ENCODE measurements at regions not wholly inside any gene's neighbourhood (a gene's known extent, or its start where the extent isn't known, plus 50 kb on each side); places are given as distances from the start of the nearest gene placed in this dataset.
"Not testable (repeated sequence)": the region's sequence is repeated elsewhere in the genome, so short reads cannot be mapped to it uniquely, and the experiment has no call there.

DNA sequence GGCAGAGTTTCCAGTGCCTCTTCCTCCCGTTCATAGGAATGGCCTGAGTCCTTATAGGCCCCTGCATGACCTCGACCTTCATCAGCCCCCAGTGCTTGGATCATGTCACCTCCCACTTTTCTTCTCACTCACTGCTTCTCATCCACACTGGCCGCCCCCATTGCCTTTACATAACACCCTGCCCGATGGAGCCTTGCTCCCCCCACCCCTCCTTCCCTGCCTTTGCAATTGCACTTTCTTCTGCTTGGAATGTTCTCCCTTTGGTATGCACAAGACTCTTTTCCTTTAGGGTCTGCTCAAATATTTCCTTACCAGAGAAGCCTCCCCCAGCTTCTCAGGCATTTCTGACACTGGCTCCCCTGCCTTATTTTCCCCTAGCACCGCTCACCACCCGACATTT, 125.2 kb upstream of the KCNJ6 start:
- DNase-seq: no peak

DNA sequence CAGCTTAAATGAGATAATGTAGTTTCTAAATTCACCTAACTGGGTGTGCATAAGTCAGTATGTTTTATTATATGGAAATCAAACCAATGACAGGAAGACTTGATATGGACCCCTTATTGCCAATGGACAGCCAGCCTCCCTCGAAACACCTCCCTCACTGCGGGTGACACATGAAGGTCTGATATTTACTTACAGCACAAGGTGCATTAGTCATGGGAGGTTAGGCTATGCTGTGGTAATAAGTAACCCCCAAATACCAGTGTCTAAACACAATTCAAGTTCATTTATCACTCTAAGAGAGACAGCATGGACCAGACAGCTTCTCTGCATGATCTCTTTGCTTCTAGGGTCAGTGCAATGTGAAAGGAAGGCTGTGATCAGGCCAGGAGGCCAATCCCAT, 126.0 kb upstream of the KCNJ6 start:
- DNase-seq: no peak

DNA sequence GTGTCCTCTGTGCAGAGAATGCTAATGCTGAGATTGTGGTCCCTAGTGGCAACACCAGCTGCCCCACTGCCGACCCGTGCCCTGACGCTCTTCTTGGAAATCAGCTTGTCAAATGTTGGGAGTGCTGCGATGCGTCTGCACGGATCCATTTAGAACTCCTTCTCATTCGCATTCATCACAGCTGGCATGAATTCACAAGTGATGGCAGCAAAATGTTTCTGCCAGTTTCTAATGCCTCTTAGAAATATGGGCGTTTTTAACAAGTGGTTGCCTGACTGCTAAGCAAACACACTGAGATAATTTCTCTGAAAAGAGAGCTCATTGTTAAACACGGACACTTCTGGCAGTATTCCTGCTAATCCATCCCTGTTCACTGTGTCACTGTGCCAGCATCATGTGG, 131.9 kb upstream of the KCNJ6 start:
- no peak for DNase-seq

DNA sequence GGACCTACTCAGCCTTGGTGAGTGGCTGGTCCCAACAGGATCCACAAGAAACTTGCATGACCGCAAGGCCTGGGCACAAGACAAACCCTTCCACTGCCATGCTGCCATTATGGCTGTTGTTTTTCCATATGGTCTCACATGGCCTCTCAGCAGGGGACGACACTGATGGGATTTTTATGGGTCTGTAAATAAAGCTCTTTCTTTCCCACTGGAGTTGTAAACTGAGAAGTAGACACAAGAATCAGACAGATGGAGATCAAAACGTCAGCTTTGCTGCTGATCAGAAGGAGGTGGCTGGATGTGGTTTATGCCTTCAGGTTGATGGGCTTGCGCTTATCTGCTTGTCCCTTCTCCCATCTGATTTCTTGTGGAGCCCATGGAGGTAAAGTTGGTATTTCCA, 138.1 kb upstream of the KCNJ6 start:
- no peak for DNase-seq

DNA sequence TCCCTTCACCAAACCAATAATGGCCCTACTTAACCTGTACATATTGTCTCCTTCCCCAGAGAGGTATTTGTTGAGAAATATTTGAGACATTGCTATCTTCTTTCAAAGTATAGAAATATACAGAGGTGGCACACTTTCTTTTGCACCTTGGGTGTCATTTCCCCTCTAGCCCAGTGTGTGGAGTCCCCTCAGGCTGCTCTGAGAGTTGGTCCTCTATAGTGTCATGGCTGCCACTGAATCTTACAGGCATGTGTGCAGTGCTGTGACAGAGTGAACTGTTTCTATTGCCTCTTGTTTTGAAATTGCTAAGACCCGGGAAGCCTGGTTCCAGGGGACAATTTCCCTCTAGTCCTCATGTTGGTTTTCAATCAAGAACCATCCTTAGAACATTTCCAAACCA, 140.2 kb upstream of the KCNJ6 start:
- DNase-seq: no peak

DNA sequence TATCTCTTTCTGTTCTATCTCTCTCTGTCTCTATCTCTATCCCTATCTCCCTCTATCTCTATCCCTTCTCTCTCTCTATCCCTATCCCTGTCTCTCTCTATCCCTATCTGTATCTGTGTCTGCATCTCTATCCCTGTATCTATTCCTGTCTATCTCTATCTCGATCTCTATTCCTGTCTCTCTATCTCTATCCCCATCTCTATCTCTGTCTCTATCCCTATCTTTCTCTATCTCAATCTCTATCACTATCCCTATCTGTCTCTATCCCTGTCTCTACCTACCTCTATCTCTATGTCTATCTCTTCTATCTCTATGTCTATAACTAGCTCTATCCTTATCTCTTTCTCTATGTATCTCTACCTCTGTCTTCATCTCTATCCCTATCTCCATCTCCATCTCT, 141.4 kb upstream of the KCNJ6 start:
- no peak for DNase-seq

DNA sequence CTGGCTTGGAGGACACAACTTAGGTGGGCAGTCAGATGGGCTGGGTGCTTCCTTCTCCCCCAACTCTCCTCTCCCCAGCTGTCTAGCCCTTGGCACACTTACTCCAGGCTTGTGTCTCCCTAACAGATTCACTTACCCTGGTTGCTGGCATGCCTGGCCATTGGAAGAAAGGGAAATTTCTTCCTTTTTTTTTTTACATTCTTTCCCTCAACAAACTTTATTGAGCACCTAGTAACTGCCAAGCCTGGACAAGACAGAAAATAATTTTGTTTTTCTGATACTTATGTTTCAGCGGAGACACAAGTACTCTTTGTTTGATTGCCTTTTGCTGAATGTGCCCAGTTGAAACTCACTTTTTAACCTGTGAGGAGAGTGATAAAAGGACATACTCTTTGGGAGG, 144.3 kb upstream of the KCNJ6 start:
- DNase-seq: no peak

DNA sequence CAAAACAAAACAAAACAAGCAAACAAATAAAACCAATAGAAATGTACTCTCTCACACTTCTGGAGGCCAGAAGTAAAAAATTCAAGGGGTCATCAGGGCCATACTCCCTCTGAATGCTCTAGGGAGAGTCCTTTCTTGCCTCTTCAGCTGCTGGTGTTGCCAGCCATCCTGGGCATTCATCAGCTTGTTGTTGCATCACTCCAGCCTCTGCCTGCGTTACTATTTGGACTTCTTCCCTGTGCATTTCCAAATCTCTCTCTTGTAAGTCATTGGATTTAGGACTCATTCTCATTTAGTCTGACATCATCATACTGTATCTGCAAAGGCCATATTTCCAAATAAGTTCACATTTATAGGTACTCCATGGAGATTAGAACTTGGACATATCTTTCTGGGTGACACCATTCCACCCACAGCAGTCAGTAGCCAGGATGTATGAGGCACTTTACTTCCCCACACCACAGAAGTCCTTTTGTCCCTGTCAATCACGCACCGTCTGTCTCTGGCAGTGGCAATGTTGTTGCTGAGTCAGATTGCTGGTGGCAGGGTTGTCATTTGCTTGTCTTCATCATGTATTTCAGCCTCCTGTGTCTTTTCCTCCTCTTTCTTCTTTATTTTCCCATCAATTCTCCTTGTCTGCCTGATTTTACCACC, 151.0 kb upstream of the KCNJ6 start:
- DNase-seq: no peak

DNA sequence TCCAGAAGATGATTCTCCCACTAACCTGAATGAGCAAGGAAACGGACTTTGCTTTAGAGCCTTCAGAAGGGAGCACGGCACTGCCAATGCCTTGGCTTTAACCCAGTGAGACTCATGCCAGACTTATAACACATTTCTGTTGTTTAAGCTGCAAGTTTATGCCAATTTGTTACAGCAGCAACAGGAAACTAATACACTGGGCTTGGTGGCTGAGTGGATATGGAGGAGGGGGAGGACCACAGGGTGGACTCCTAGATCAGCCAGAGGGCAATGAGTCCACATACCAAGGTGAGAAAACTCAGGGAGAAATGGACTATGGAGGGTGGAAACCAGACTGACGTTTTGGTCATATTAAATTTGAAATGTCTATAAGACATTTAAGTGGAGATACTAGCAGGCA, 156.2 kb upstream of the KCNJ6 start:
- no peak for DNase-seq

DNA sequence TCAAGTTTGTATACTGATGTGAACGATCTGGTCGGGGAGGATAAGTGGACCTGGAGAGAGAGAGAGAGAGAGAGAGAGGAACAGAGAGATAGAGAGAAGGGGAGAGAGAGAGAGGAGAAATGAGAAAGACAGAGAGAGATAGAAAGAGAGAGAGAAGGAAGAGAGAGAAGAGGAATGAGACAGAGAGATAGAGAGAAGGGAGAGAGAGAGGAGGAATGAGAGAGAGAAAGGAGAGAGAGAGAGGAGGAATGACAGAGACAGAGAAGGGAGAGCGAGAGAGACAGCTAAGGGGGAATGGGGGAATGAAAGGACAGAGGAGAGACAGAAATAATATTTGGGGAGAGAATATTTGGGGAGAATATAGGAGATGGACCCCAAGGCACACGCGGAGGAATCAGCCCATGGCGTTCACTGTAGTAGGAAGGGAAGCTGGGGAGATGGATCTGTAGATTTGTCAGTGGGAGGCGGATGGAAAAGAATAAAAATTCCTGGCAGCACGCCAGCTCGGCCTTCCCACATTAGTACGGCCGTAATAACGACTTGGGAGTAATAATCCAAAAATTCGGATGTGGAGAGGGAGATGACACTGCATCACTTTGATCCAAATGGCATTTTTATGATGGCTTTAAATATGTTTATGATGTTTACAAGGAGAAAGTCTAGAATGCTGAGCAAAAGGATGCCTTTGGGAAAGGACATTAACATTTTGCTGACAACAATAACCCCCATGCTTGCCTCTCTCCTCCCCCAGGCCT, 159.8 kb upstream of the KCNJ6 start:
- DNase-seq: no peak

DNA sequence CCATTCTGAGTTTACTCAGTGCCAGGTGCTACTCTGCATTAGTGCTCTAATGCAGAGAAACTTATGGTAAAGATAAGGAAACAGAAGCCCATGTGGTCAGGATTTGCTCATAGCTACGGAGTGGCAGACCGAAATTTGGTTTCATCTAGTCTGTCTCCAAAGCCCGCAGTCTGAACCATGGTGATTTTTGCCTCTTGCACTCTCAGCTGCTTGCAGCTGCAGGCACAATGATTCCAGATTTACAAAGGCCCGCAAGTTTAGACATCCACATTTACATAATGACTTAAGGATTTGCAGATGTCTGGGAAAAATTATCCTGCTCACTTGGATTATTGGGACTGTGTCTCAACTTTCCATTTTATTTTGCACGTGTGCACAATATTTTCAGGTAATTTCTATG, 161.3 kb upstream of the KCNJ6 start:
- DNase-seq: no peak

DNA sequence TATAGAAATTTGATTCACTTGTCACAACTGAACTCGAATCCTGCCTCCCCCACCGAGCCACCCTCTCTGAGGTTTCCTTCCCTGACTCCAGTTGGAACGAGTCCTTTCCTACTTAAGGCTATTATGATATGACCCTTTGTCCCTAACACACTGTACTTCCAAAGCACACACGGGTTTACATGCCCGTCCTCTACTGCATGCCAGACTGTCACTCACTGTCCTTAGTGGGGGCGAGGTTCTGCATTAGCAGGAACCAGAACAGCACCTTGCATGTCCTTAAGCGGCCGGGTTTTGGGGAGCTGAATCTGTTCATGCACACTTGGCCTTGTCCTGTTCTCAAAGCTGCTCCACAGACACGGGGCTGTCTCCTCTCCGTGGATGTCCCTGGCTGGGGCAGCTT, 164.6 kb upstream of the KCNJ6 start:
- DNase-seq: no peak

DNA sequence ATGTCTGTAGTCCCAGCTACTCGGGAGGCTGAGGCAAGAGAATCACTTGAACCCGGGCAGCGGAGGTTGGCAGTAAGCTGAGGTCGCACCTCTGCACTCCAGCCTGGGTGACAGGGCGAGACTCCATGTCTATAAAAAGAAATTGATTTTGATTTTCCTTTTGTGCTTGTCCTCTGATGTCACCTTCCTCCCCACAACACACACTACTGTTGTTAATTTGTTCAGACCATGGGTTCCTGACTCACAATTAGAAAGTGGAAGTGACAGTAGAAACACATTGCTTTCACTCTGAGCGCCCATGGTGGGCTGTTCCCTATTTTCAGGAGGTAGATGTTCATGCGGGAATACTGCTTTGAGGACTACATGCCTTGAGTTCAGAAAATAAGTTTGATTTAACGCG, 165.5 kb upstream of the KCNJ6 start:
- no peak for DNase-seq

DNA sequence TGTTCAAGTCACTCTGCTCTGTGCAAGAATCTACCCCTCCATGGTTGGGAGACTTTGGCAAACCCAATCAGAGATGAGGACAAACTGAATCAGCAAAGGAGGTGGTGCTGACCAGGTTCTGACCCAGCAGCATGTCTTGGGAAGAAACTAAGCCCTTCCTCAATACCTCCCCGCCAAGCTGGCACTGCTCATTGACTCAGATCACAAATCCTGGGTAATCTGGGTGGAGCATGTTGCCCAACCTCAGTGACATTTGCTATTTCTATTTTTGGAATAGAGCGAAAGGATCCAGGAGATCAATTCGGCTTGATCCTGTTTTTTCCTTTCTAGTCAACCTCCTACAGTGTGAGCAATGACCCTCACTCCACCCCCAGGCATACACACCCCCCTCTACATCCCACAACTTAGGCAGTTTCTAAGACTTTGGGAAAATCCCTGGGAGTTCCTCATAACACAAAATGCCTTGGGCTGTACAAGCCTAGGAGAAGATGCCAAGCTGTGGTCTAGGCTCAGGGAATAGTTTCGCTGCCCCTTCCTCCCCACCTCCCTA, 166.8 kb upstream of the KCNJ6 start:
- DNase-seq: no peak

DNA sequence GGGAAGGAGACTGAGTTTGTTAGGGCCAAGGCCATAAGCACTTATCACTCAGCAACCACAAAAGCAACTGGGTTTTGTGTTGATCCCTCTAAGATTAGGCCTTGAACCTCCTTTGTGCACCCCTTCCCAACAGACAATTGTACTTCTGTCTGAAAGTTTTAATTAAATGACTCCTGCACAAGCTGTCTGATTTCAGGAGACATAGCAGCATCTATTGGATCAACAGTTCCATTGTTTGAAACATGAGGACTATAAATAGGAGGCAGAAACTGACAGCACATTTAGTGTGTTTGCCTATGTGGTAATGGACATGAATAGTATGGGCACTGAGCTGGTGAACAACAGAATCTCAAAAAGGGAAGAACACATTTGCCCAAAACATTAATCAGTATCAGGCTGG, 167.3 kb upstream of the KCNJ6 start:
- DNase-seq: no peak

DNA sequence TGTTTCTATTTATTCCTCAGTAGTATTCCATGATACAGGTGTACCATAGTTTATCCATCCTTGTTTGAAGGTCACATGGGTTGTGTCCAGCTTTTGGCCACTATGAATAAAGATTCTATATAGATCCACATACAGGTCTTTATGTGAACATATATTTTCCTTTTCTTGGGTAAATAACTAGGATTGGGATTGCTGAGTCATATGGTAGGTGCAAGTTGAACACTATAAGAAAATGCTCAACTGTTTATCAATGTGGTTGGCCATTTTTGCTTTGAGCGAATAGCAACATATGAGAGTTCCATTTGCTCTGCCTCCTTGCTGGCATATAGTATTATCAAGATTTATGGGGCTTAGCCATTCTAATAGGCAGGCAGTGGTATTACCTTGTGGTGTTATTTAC, 170.2 kb upstream of the KCNJ15 start:
- no peak for DNase-seq

DNA sequence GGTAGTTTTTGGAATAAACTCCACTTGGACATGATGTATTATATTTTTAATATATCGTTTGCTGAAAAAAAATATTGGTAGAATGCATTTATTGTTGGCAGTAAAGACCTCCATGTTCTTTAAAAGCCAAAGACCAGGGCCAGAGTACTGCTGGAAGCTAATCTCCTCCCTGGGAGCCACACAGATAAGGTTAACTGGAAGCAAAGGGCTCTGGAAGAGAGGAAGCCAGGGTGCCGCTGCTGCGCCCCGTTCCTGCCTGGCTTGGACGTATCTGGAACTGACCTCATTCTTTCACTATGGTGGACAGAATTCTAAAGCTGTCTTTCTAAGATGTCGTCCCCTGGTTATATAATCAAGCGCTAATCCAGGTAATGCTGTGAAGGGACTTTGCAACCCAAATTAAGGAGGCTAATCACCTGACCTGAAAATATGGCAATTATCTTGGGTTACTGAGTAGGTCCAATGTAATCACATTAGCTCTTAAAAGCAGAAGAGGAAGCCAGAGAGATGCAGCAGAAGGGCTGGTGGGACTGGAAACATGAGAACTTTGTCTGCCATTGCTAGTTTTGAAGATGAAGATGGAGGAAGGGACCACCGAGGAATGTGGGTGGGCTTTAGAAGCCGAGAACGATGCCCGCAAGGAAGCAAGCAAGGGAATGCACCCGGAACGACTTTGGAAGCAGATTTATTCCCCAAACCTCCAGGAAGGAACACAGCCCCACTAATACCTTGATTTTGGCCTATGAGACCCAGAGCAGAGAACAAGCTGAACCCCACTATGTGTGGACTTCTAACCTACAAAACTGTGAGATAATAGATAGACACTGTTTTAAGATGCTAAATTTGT, 167.7 kb upstream of the KCNJ15 start:
- no peak for DNase-seq

DNA sequence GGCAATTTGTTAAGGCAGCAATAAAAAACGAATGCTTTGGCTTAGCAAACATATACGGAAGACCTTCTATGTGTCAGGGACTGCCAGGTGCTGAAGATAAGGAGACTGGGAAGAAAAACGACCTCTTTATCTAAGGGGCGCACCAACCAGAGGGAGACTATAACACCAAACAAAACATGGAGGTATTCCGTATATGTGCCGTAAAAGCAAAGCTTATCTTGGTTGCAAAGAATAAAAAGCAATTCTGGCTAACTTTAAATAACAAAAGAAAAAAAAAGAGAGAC, 167.1 kb upstream of the KCNJ15 start:
- DNase-seq: no peak

DNA sequence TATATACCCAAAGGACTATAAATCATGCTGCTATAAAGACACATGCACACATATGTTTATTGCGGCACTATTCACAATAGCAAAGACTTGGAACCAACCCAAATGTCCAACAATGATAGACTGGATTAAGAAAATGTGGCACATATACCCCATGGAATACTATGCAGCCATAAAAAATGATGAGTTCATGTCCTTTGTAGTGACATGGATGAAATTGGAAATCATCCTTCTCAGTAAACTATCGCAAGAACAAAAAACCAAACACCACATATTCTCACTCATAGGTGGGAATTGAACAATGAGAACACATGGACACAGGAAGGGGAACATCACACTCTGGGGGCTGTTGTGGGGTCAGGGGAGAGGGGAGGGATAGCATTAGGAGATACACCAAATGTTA, 165.7 kb upstream of the KCNJ15 start:
- not testable (repeated sequence) for DNase-seq

DNA sequence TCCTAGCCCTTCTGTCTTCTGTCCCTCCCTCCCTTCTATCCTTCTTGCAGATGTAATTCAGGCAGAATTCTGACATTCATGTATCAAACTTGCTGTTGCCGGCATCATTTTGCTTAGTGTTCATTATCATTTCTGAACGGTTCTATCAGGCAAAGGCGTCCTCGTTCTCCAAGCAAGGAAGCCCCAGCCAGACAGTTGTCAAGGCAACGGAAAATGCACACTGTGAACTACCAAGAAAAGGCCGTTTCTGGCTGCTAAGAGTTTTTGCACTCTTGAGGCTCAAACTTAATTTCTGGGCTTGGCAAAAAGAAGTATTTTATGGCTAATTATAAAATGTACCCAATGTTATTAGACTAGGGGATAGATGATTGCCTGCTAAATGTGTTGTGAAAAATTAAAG, 164.7 kb upstream of the KCNJ15 start:
- DNase-seq: no peak

DNA sequence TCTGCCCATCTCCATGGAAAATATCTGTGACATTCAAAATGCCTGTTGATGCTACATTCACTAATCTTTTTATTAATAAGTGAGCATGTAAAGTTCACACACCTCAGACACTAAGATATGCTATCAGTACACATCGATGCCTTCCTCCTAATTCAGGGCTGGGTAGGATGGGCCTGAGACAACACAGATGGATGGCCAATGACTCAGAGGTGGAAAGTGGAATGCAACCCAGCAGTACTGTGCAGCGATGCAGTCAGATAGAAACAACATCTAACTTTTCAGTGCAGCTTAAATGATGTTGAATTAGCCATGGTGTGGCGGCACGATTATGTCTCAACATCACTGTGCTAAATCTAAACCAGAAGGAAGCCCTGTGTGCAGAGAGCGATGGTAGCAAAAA, 161.6 kb upstream of the KCNJ15 start:
- DNase-seq: no peak

DNA sequence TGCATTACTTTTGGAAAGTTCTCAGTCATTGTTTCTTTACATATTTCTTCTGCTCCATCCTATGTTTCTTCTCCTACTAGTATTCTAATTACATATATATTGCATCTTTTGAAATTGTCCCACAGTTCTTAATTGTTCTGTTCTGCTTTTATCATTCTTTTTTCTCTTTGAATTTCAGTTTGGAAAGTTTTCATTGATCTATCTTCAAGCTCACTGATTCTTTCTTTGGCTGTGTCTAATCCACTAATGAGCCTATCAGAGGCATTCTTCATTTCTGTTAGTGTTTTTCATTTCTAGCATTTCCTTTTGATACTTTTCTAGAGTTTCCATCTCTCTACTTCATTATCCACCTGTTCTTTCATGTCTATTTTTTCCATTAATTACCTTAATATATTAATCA, 159.0 kb upstream of the KCNJ15 start:
- no peak for DNase-seq

DNA sequence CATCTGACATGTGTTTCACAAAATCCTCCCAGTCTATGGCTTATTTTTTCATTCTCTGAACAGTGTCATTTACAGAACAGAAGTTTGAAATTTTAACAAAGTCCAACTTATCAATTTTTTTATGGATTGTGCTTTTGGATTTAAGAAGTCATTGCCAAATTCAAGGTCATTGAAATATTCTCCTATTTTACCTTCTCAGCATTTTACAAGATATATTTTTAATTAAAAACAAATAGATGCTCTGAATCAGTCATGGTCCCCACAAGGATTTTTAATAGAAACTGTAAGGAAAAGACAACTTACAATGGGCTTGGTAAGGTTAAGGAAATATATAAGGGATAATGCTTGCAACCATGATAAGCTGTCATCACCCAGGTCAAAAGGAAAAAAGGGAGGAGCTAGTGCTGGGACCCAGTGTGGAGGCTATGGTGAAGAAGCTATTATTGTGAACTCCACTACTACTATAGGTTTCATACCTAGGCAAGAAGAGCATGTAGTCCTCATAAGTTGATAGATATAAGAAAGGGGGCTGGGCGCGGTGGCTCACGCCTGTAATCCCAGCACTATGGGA, 144.5 kb upstream of the KCNJ15 start:
- DNase-seq: no peak
